ENCODE measurements at regions not wholly inside any gene's neighbourhood (a gene's known extent, or its start where the extent isn't known, plus 50 kb on each side); places are given as distances from the start of the nearest gene placed in this dataset.

DNA sequence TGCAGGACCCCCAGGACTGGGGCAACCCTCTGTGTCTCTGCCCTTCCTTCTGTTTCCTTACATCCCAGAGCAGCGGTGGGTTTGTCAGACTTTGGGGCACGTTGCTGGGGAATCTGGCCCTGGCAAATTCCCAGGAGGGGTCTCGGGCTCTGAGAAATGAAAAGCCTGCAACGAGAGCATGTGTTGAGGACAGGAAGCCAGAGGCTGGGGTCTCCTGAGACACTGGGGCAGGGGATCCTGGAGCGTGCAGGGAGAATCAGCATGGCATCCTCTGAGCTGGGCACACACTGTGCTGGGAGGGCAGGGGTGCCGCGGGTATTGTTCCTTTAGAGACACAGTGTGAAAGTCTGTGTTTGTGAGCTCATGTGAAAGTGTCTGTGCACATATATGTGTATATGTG lies 279.9 kb upstream of the PPP2R2D start:
- 61 to 73% methylated on average over 7 of the region's 7 CpGs for WGBS, 2 donors
- no peak overlapping the region for H3K4me3 ChIP-seq
- peaks cover 0 to 6% (median 0%) of the 10 kb centered on the region in 4 donors for H3K9me3 ChIP-seq
- no peak for TF ChIP-seq POLR2A (IDR thresholded peaks at IDR 0.05)
- no peaks in the 10 kb centered on the region for H3K4me1 ChIP-seq
- H3K27ac ChIP-seq, result no peak overlapping the region
- no peak for DNase-seq (ENCODE audit: low spot score in 2 of 2)
- H3K27me3 ChIP-seq, result no peaks in the 10 kb centered on the region
- no peaks in the 10 kb centered on the region for H3K36me3 ChIP-seq

DNA sequence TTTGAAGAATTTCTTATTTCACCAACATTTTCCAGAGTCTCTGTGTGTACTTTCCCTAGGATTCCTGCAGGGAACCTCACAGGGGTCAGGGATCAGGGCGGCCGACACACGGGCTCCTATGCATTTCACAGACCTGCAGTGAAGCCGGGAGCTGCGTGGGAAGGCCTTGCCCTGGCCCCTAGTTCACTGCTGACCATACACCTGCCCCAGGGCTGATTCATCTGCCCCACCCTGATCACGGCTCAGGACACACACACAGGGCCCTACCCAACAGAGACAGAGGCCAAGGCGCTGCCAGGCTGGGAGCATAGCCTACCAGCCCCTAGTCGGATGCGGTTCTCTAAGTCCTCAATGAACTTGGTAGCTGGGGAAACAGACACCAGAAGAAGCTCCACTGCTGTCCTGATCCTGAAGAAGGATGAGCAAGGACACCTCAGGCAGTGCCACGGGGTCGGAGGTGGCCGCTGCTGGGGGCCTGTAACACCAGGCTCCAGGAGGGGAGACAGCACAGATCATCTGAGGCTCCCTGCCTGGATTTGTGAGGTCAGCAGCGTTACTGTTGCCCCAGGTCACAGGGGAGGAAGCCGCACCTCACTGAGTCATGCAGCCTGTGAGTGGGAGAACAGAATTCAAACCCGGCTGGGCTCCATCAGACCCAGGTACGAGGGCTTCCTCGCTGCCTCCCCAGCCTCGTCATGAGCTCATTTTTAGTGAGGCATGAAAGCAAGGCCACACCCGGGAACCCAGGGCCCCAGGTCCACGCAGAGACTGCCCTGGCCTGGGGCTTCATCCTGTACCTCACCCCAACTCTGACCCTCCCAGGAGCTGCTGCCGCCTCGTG lies 278.8 kb upstream of the PPP2R2D start:
- 68 to 71% methylated on average over 18 to 22 of the region's 22 CpGs for WGBS, 2 donors

DNA sequence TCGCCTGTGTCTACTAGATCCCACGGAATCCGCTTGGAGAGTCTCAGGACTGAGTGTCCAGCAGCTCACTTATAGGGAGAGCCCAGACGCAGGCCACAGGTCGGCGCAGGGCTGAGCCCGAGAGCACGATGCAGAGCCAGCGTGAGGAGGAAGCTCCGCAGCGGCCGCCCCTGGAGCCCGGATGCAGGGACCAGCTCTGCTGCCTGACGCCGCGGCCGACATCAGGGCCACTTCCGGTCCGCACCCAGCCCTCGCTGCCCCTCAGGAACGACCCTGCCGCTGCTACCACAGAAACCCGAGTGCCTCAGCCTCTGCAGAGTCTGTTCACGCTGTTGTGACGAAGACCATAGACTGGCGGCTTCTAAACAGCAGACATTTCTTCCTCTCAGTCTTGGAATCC lies 275.8 kb upstream of the PPP2R2D start:
- no peaks in the 10 kb centered on the region for H3K27me3 ChIP-seq
- DNase-seq (ENCODE audit: low spot score in 2 of 2), result no peak

More for the DNA sequence above, 278.8 kb upstream of the PPP2R2D start:
- DNase-seq (ENCODE audit: low spot score in 2 of 2), result no peak
- no peak overlapping the region for H3K27ac ChIP-seq
- peaks cover 0 to 10% (median 0%) of the 10 kb centered on the region in 4 donors for H3K9me3 ChIP-seq
- no peak overlapping the region for H3K4me3 ChIP-seq
- no peaks in the 10 kb centered on the region for H3K36me3 ChIP-seq
- H3K4me1 ChIP-seq, result no peaks in the 10 kb centered on the region
- TF ChIP-seq, protein P1, sequence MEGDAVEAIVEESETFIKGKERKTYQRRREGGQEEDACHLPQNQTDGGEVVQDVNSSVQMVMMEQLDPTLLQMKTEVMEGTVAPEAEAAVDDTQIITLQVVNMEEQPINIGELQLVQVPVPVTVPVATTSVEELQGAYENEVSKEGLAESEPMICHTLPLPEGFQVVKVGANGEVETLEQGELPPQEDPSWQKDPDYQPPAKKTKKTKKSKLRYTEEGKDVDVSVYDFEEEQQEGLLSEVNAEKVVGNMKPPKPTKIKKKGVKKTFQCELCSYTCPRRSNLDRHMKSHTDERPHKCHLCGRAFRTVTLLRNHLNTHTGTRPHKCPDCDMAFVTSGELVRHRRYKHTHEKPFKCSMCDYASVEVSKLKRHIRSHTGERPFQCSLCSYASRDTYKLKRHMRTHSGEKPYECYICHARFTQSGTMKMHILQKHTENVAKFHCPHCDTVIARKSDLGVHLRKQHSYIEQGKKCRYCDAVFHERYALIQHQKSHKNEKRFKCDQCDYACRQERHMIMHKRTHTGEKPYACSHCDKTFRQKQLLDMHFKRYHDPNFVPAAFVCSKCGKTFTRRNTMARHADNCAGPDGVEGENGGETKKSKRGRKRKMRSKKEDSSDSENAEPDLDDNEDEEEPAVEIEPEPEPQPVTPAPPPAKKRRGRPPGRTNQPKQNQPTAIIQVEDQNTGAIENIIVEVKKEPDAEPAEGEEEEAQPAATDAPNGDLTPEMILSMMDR (IDR thresholded peaks at IDR 0.05), result no peak
- no peak for TF ChIP-seq POLR2A (IDR thresholded peaks at IDR 0.05)
- no peak for TF ChIP-seq EP300 (IDR thresholded peaks at IDR 0.05)
- no peaks in the 10 kb centered on the region for H3K27me3 ChIP-seq

DNA sequence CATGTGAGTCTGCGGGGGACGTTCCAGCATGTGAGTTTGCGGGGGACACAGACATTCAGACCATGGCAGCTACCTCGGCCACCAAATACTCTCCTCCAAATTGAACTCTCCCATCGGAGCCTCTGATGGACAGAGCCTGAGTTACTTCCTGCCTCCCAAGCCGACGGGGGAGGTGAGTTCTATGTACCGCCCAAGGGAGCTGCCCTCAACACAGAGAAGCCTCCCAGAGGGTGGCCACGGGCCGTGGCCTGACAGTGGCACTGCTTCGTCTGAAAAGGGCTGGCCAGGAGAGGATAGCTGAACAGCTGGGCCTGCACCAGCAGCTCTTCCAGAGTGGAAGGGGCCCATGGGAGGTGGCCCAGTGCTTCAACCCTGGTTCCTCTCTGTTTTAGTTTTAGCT lies 274.5 kb upstream of the PPP2R2D start:
- Histone ChIP-seq H3K27me3 (no peaks in the 10 kb centered on the region), H3K36me3 (no peaks in the 10 kb centered on the region), H3K4me3 (no peak overlapping the region), H3K4me1 (no peaks in the 10 kb centered on the region), H3K27ac (no peak overlapping the region), H3K9me3 (peaks cover 0 to 21% (median 0%) of the 10 kb centered on the region in 4 donors)
- WGBS, 2 donors, result 84 to 89% methylated on average over 11 of the region's 11 CpGs
- TF ChIP-seq EP300 (IDR thresholded peaks at IDR 0.05) (no peak), POLR2A (IDR thresholded peaks at IDR 0.05) (no peak)
- TF ChIP-seq, protein P1 (IDR thresholded peaks at IDR 0.05), result no peak
- DNase-seq (ENCODE audit: low spot score in 2 of 2), result no peak

More for the DNA sequence above, 275.8 kb upstream of the PPP2R2D start:
- no peak overlapping the region for H3K4me3 ChIP-seq
- no peak overlapping the region for H3K27ac ChIP-seq
- peaks cover 0 to 21% (median 0%) of the 10 kb centered on the region in 4 donors for H3K9me3 ChIP-seq
- WGBS, 2 donors, result 90 to 92% methylated on average over 21 to 26 of the region's 26 CpGs
- TF ChIP-seq, protein P1 (IDR thresholded peaks at IDR 0.05), result no peak
- TF ChIP-seq EP300 (IDR thresholded peaks at IDR 0.05) (no peak), POLR2A (IDR thresholded peaks at IDR 0.05) (no peak)
- no peaks in the 10 kb centered on the region for H3K36me3 ChIP-seq
- no peaks in the 10 kb centered on the region for H3K4me1 ChIP-seq

DNA sequence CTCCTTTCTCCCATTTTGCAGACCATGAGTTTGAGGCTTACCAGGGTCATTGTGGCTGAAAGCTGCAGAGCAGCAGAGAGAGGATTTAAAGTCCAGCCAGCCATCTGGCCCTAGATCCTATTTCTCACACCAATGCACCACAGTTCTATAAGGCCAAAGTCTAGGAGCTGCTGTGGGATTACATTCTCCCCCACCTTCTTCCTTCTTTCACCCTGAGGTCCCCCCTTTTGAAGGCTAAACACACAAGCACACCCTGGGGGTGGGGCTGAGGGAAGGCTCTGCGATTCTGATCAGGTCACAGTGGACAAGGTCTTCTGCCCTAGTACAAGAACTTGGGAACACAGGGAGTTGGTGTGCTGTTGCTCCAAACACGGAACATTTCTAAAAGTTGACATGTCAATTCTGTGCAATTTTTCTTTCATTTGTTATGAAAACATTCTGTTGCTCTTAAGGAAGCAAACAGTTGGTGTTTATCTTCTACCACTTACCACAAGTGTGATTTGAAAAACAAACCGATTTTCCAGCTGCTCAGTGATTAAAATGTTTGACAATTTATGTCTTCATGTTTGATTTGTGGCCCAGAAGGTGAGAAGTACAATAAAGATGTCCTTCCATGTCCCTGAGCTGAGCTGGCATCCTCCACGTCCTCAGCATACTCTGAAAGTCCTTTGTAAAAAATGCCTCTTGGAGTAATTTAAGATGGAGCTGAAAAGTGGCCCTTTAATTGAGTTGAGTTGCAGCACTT lies 271.6 kb upstream of the PPP2R2D start:
- TF ChIP-seq, protein P1 (IDR thresholded peaks at IDR 0.05), result no peak
- TF ChIP-seq EP300 (IDR thresholded peaks at IDR 0.05) (no peak), POLR2A (IDR thresholded peaks at IDR 0.05) (no peak)
- no peak for DNase-seq (ENCODE audit: low spot score in 2 of 2)
- 47 to 53% methylated on average over 4 of the region's 4 CpGs for WGBS, 2 donors
- no peak overlapping the region for H3K4me3 ChIP-seq
- H3K27ac ChIP-seq, result no peak overlapping the region
- no peaks in the 10 kb centered on the region for H3K4me1 ChIP-seq
- H3K9me3 ChIP-seq, result peaks cover 0 to 21% (median 0%) of the 10 kb centered on the region in 4 donors
- no peaks in the 10 kb centered on the region for H3K36me3 ChIP-seq
- H3K27me3 ChIP-seq, result no peaks in the 10 kb centered on the region
